B cell (primary cell): ENCODE measurements at regions not wholly inside any gene's neighbourhood (a gene's known extent, or its start where the extent isn't known, plus 50 kb on each side); places are given as distances from the start of the nearest gene placed in this dataset.

Source experiments
- EZH2 ChIP-seq: IDR thresholded peaks from 2 replicates; pipeline ENCODE4 v1.6.1; 2012; ENCODE audit warnings: borderline replicate concordance, low read depth, mild to moderate bottlenecking, moderate library complexity, low read length; ENCODE audit not compliant: insufficient read depth, poor library complexity, severe bottlenecking
- TF ChIP-seq, protein P1 (sequence below): fragments of 200-600 bp; IDR thresholded peaks from one replicate; pipeline ENCODE4 v1.8.0; 2022; ENCODE audit warnings: antibody characterized with exemption, mild to moderate bottlenecking

GRCh38 chr2:185610301-185610700 is 128.3 kb upstream of the FSIP2 start:
- TF ChIP-seq, protein P1, sequence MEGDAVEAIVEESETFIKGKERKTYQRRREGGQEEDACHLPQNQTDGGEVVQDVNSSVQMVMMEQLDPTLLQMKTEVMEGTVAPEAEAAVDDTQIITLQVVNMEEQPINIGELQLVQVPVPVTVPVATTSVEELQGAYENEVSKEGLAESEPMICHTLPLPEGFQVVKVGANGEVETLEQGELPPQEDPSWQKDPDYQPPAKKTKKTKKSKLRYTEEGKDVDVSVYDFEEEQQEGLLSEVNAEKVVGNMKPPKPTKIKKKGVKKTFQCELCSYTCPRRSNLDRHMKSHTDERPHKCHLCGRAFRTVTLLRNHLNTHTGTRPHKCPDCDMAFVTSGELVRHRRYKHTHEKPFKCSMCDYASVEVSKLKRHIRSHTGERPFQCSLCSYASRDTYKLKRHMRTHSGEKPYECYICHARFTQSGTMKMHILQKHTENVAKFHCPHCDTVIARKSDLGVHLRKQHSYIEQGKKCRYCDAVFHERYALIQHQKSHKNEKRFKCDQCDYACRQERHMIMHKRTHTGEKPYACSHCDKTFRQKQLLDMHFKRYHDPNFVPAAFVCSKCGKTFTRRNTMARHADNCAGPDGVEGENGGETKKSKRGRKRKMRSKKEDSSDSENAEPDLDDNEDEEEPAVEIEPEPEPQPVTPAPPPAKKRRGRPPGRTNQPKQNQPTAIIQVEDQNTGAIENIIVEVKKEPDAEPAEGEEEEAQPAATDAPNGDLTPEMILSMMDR, result no peak
- no peak for TF ChIP-seq EZH2
